ENCODE measurements at regions not wholly inside any gene's neighbourhood (a gene's known extent, or its start where the extent isn't known, plus 50 kb on each side); places are given as distances from the start of the nearest gene placed in this dataset.

GRCh38 chr3:20344400-20344959 lies 158.5 kb upstream of the SGO1 start:
- no peak overlapping the region for H3K27ac Mint-ChIP-seq (ENCODE audit: unreplicated experiment)
- peaks cover 7% of the 10 kb centered on the region for H3K4me1 Mint-ChIP-seq (ENCODE audit: unreplicated experiment)
- H3K36me3 Mint-ChIP-seq (ENCODE audit: low read depth, unreplicated experiment) = no peaks in the 10 kb centered on the region
- no peak for DNase-seq (ENCODE audit: low spot score)
- no peak for TF ChIP-seq CTCF (IDR thresholded peaks at IDR 0.05; ENCODE audit: unreplicated experiment)
- H3K9me3 Mint-ChIP-seq (ENCODE audit: unreplicated experiment) = no peaks in the 10 kb centered on the region
- no peaks in the 10 kb centered on the region for H3K27me3 Mint-ChIP-seq (ENCODE audit: unreplicated experiment)
- no peak overlapping the region for H3K4me3 Mint-ChIP-seq (ENCODE audit: unreplicated experiment)

GRCh38 chr3:20343790-20344189 lies 157.8 kb upstream of the SGO1 start:
- Mint-ChIP-seq H3K27ac (ENCODE audit: unreplicated experiment) (no peak overlapping the region), H3K36me3 (ENCODE audit: low read depth, unreplicated experiment) (no peaks in the 10 kb centered on the region), H3K27me3 (ENCODE audit: unreplicated experiment) (no peaks in the 10 kb centered on the region), H3K9me3 (ENCODE audit: unreplicated experiment) (no peaks in the 10 kb centered on the region), H3K4me3 (ENCODE audit: unreplicated experiment) (no peak overlapping the region), H3K4me1 (ENCODE audit: unreplicated experiment) (peaks cover 7% of the 10 kb centered on the region)
- no peak for TF ChIP-seq CTCF (IDR thresholded peaks at IDR 0.05; ENCODE audit: unreplicated experiment)
- no peak for DNase-seq (ENCODE audit: low spot score)

- Mint-ChIP-seq H3K27me3 (ENCODE audit: unreplicated experiment) (no peaks in the 10 kb centered on the region), H3K4me3 (ENCODE audit: unreplicated experiment) (no peak overlapping the region), H3K27ac (ENCODE audit: unreplicated experiment) (no peak overlapping the region), H3K36me3 (ENCODE audit: low read depth, unreplicated experiment) (no peaks in the 10 kb centered on the region), H3K4me1 (ENCODE audit: unreplicated experiment) (peaks cover 7% of the 10 kb centered on the region), H3K9me3 (ENCODE audit: unreplicated experiment) (no peaks in the 10 kb centered on the region)
- peak; percentile 91 for TF ChIP-seq CTCF (IDR thresholded peaks at IDR 0.05; ENCODE audit: unreplicated experiment)
- DNase-seq (ENCODE audit: low spot score) = peak; percentile 82
Measured at GRCh38 chr3:20340324-20340928, 154.4 kb upstream of the SGO1 start.

- no peak overlapping the region for H3K4me3 Mint-ChIP-seq (ENCODE audit: unreplicated experiment)
- no peak overlapping the region for H3K27ac Mint-ChIP-seq (ENCODE audit: unreplicated experiment)
- peaks cover 7% of the 10 kb centered on the region for H3K4me1 Mint-ChIP-seq (ENCODE audit: unreplicated experiment)
- H3K36me3 Mint-ChIP-seq (ENCODE audit: low read depth, unreplicated experiment) = no peaks in the 10 kb centered on the region
- no peaks in the 10 kb centered on the region for H3K9me3 Mint-ChIP-seq (ENCODE audit: unreplicated experiment)
- no peak for DNase-seq (ENCODE audit: low spot score)
- TF ChIP-seq CTCF (IDR thresholded peaks at IDR 0.05; ENCODE audit: unreplicated experiment) = no peak
- H3K27me3 Mint-ChIP-seq (ENCODE audit: unreplicated experiment) = no peaks in the 10 kb centered on the region
Measured at GRCh38 chr3:20336572-20336971, 150.6 kb upstream of the SGO1 start.

- no peaks in the 10 kb centered on the region for H3K9me3 Mint-ChIP-seq (ENCODE audit: unreplicated experiment)
- no peak overlapping the region for H3K27ac Mint-ChIP-seq (ENCODE audit: unreplicated experiment)
- peaks cover 1% of the 10 kb centered on the region for H3K27me3 Mint-ChIP-seq (ENCODE audit: unreplicated experiment)
- no peak for DNase-seq (ENCODE audit: low spot score)
- no peak for TF ChIP-seq CTCF (IDR thresholded peaks at IDR 0.05; ENCODE audit: unreplicated experiment)
- H3K4me3 Mint-ChIP-seq (ENCODE audit: unreplicated experiment) = no peak overlapping the region
- no peaks in the 10 kb centered on the region for H3K36me3 Mint-ChIP-seq (ENCODE audit: low read depth, unreplicated experiment)
- H3K4me1 Mint-ChIP-seq (ENCODE audit: unreplicated experiment) = peaks cover 3% of the 10 kb centered on the region
Measured at GRCh38 chr3:20334842-20335241, 148.8 kb upstream of the SGO1 start.
